ENCODE measurements at regions not wholly inside any gene's neighbourhood (a gene's known extent, or its start where the extent isn't known, plus 50 kb on each side); places are given as distances from the start of the nearest gene placed in this dataset.

- ChIA-PET CTCF (no interaction called here), POLR2A (no interaction called here)
- Histone ChIP-seq H3K27me3 (ENCODE audit: control insufficient read depth in 2 of 2, insufficient read depth in 2 of 2, low read length in 2 of 2) (no peaks in the 10 kb centered on the region), H2AFZ (ENCODE audit: low read depth, low read length) (no peak overlapping the region), H3K4me1 (ENCODE audit: control insufficient read depth, extremely low read depth, insufficient read depth, low read length) (no peaks in the 10 kb centered on the region), H3K36me3 (ENCODE audit: control insufficient read depth in 2 of 2, extremely low read depth in 1 of 2, insufficient read depth in 2 of 2, low read length in 2 of 2) (no peaks in the 10 kb centered on the region), H3K4me2 (ENCODE audit: insufficient read depth, low read length) (no peak overlapping the region), H3K9me1 (replicated peaks; ENCODE audit: control insufficient read depth, extremely low read depth, insufficient read depth, low read length) (no peaks in the 10 kb centered on the region), H3K4me3 (replicated peaks in 1 of 3; ENCODE audit: insufficient read depth in 1 of 3, low read depth in 1 of 3, low read length in 3 of 3) (no peak overlapping the region), H3K9me3 (replicated peaks; ENCODE audit: control insufficient read depth, insufficient read depth, low read length) (no peaks in the 10 kb centered on the region), H3K9ac (replicated peaks; ENCODE audit: extremely low read depth, insufficient read depth, low read length) (no peak overlapping the region), H3K27ac (ENCODE audit: insufficient read depth, low read depth, low read length) (no peak overlapping the region), H3K79me2 (ENCODE audit: control insufficient read depth, insufficient read depth, low read length) (no peaks in the 10 kb centered on the region), H4K20me1 (replicated peaks; ENCODE audit: control insufficient read depth, extremely low read depth, insufficient read depth, low read length) (no peaks in the 10 kb centered on the region)
- dilution Hi-C loops (cut with MboI; ENCODE audit: extremely low pct_ligation_motif_present, low sequenced_read_pairs) (no loop called here), intact Hi-C loops (cut with micrococcal nuclease) (no loop called here)
- no TSS peak for BruUV-seq (replicated peaks)
- TF ChIP-seq CTCF (IDR thresholded peaks at IDR 0.05; ENCODE audit: extremely low read depth in 1 of 2, insufficient read depth in 1 of 2, low read depth in 1 of 2, low read length in 2 of 2) (no peak), POLR2AphosphoS5 (IDR thresholded peaks at IDR 0.05; ENCODE audit: insufficient read depth, low read depth, low read length) (no peak), MYC (IDR thresholded peaks at IDR 0.05; ENCODE audit: low read depth, low read length) (no peak), POLR2A (IDR thresholded peaks at IDR 0.05; ENCODE audit: low read depth, low read length) (no peak), JUN (IDR thresholded peaks at IDR 0.05; ENCODE audit: borderline replicate concordance, insufficient read depth, insufficient read length, low read depth) (no peak), FOS (IDR thresholded peaks at IDR 0.05; ENCODE audit: borderline replicate concordance, insufficient read depth, low read length) (no peak), EZH2 (IDR thresholded peaks at IDR 0.05; ENCODE audit: borderline replicate concordance, low read depth, low read length, severe bottlenecking) (no peak), GATA2 (IDR thresholded peaks at IDR 0.05; ENCODE audit: insufficient read depth, insufficient read length, low read depth, low read length) (no peak), MAX (IDR thresholded peaks at IDR 0.05; ENCODE audit: insufficient read depth, insufficient read length) (no peak)
- FAIRE-seq: no peak
- no peak for DNase-seq (ENCODE audit: low read depth, low spot score)
Observed at GRCh38 chr16:88131256-88131655, 180.0 kb downstream of the BANP start.
